Endothelial cell of umbilical vein (primary cell): ENCODE measurements at regions not wholly inside any gene's neighbourhood (a gene's known extent, or its start where the extent isn't known, plus 50 kb on each side); places are given as distances from the start of the nearest gene placed in this dataset.
A peak's percentile ranks its signal among the peaks of the same experiment; 100 is the strongest.

Experiments used
- BruUV-seq: library from RNA; stranded (reverse); fragments of 400-500 nt; replicated peaks from 2 replicates; lab custom pipeline; 2021; lab: Mats Ljungman, UMichigan
- CTCF ChIA-PET: fragments of 300-600, 350-600 bp; sonication (Branson Sonifier 250); formaldehyde crosslinking; loops from one replicate; lab custom pipeline; 2021; ENCODE audit warnings: antibody characterized with exemption, inconsistent platforms; lab: Charles Lee
- POLR2A ChIA-PET: fragments of 300-600, 350-600 bp; sonication (Branson Sonifier 250); formaldehyde crosslinking; loops from one replicate; lab custom pipeline; 2021; ENCODE audit warnings: antibody characterized with exemption, inconsistent platforms; lab: Charles Lee
- DNase-seq: peaks from one replicate; pipeline ENCODE4 v3.0.0-alpha.2; 2011; ENCODE audit warnings: low read depth, low spot score
- FAIRE-seq: peaks from 2 replicates; lab custom pipeline; 2011; peaks lifted over from hg19 to GRCh38; lab: Jason Lieb, UNC
- H2AFZ ChIP-seq: 2 replicates; pipeline ENCODE4 v1.6.0; 2012; ENCODE audit warnings: low read depth, low read length, control low read depth, inconsistent platforms
- H3K27ac ChIP-seq: 2 replicates; pipeline ENCODE4 v1.5.1; 2011; ENCODE audit warnings: low read depth, mild to moderate bottlenecking, control low read depth, low read length, moderate library complexity; ENCODE audit not compliant: insufficient read depth
- H3K27me3 ChIP-seq, 2 experiments: 2 replicates each; pipeline versions ENCODE4 v1.6.0 to v1.6.1; 2011; ENCODE audit warnings: low read length in 2 of 2, mixed read lengths in 1 of 2; ENCODE audit not compliant: control insufficient read depth in 2 of 2, insufficient read depth in 2 of 2
- H3K36me3 ChIP-seq, 2 experiments: 2 replicates in 1 of 2; 3 replicates in 1 of 2; pipeline ENCODE4 v1.5.1; 2011; ENCODE audit warnings: low read length in 2 of 2, mild to moderate bottlenecking in 1 of 2, moderate library complexity in 1 of 2; ENCODE audit not compliant: control insufficient read depth in 2 of 2, insufficient read depth in 2 of 2; ENCODE audit errors: extremely low read depth in 1 of 2
- H3K4me1 ChIP-seq: 3 replicates; pipeline ENCODE4 v1.5.1; 2011; ENCODE audit warnings: mild to moderate bottlenecking, low read length; ENCODE audit not compliant: control insufficient read depth, insufficient read depth; ENCODE audit errors: extremely low read depth
- H3K4me2 ChIP-seq: 2 replicates; pipeline ENCODE4 v1.6.1; 2011; ENCODE audit warnings: low read length, control low read depth, mixed read lengths; ENCODE audit not compliant: insufficient read depth
- H3K4me3 ChIP-seq, 3 experiments: fragments of 200-600 bp in 1 of 3; sonication (generic), shearing (Covaris generic) in 1 of 3; replicated peaks in 1 of 3; 2 replicates each; pipeline ENCODE4 v1.5.1; 2011 to 2016; ENCODE audit warnings: control low read depth in 3 of 3, low read length in 3 of 3, mild to moderate bottlenecking in 2 of 3, inconsistent platforms in 1 of 3, low read depth in 1 of 3, moderate library complexity in 1 of 3; ENCODE audit not compliant: insufficient read depth in 1 of 3
- H3K79me2 ChIP-seq: 2 replicates; pipeline ENCODE4 v1.6.0; 2012; ENCODE audit warnings: low read length, inconsistent platforms; ENCODE audit not compliant: control insufficient read depth, insufficient read depth
- H3K9ac ChIP-seq: replicated peaks from 2 replicates; pipeline ENCODE3; 2011; ENCODE audit warnings: low read length, control low read depth; ENCODE audit not compliant: insufficient read depth; ENCODE audit errors: extremely low read depth
- H3K9me1 ChIP-seq: replicated peaks from 3 replicates; pipeline ENCODE4 v1.6.0; 2011; ENCODE audit warnings: mild to moderate bottlenecking, low read length; ENCODE audit not compliant: control insufficient read depth, insufficient read depth; ENCODE audit errors: extremely low read depth
- H3K9me3 ChIP-seq: replicated peaks from 2 replicates; pipeline ENCODE4 v1.5.1; 2012; ENCODE audit warnings: low read length, inconsistent platforms; ENCODE audit not compliant: control insufficient read depth, insufficient read depth
- H4K20me1 ChIP-seq: replicated peaks from 2 replicates; pipeline ENCODE3; 2011; ENCODE audit warnings: mild to moderate bottlenecking, low read length; ENCODE audit not compliant: control insufficient read depth, insufficient read depth; ENCODE audit errors: extremely low read depth
- EZH2 ChIP-seq: IDR thresholded peaks from 2 replicates; pipeline ENCODE4 v1.6.1; 2012; ENCODE audit warnings: borderline replicate concordance, low read depth, mild to moderate bottlenecking, moderate library complexity, low read length, inconsistent platforms; ENCODE audit not compliant: severe bottlenecking
- FOS ChIP-seq: IDR thresholded peaks from 2 replicates; pipeline ENCODE4 v1.6.1; 2011; ENCODE audit warnings: mild to moderate bottlenecking, low read length, moderate library complexity, borderline replicate concordance; ENCODE audit not compliant: insufficient read depth
- GATA2 ChIP-seq: IDR thresholded peaks from 2 replicates; pipeline ENCODE4 v1.7.0; 2011; ENCODE audit warnings: low read depth, mild to moderate bottlenecking, moderate library complexity, mixed read lengths, low read length; ENCODE audit not compliant: insufficient read length, insufficient read depth
- JUN ChIP-seq: IDR thresholded peaks from 2 replicates; pipeline ENCODE4 v1.6.1; 2011; ENCODE audit warnings: borderline replicate concordance, low read depth; ENCODE audit not compliant: insufficient read length, insufficient read depth
- MAX ChIP-seq: IDR thresholded peaks from 2 replicates; pipeline ENCODE4 v1.6.1; 2011; ENCODE audit not compliant: insufficient read depth, insufficient read length
- MYC ChIP-seq: IDR thresholded peaks from one replicate; pipeline ENCODE4 v1.6.1; 2011; ENCODE audit warnings: mild to moderate bottlenecking, low read depth, low read length
- POLR2A ChIP-seq: IDR thresholded peaks from 2 replicates; pipeline ENCODE4 v1.6.1; 2012; ENCODE audit warnings: low read depth, mild to moderate bottlenecking, control low read depth, low read length
- POLR2AphosphoS5 ChIP-seq: IDR thresholded peaks from 2 replicates; pipeline ENCODE4 v1.6.1; 2012; ENCODE audit warnings: low read depth, mild to moderate bottlenecking, control low read depth, low read length, moderate library complexity; ENCODE audit not compliant: insufficient read depth
- dilution Hi-C: fragments of 300-500 bp; cut with MboI; formaldehyde crosslinking; loops from one replicate; pipeline ENCODE4 v1.15.0; 2019; ENCODE audit warnings: low sequenced_read_pairs; ENCODE audit not compliant: extremely low pct_ligation_motif_present
- intact Hi-C: fragments of 100-400 bp; cut with micrococcal nuclease; formaldehyde crosslinking; loops from one replicate; pipeline ENCODE4 v1.10.0; 2022
- TF ChIP-seq, protein P1 (sequence below), 2 donors: IDR thresholded peaks; 1 replicate in 1 of 2; 2 replicates in 1 of 2; pipeline ENCODE4 v1.5.1; 2011; ENCODE audit warnings: low read length in 2 of 2, mild to moderate bottlenecking in 2 of 2, moderate library complexity in 2 of 2, control low read depth in 1 of 2, inconsistent platforms in 1 of 2, low read depth in 1 of 2; ENCODE audit not compliant: insufficient read depth in 1 of 2; ENCODE audit errors: extremely low read depth in 1 of 2

GRCh38 chr2:163348857-163349380, 386.9 kb downstream of the FIGN start:
- intact Hi-C loops: loop anchor here (1.0 to 10.0 kb wide), 9 partner anchors 120 to 1188 kb away; partner anchors contain the start of gene FIGN
- FAIRE-seq: peak; percentile 87

More at GRCh38 chr2:163348857-163349380, 386.9 kb downstream of the FIGN start:
- dilution Hi-C loops: no loop called here
- BruUV-seq: no TSS peak
- no peaks in the 10 kb centered on the region for H3K9me1 ChIP-seq
- H2AFZ ChIP-seq: peak overlapping the region; percentile 86
- H3K9ac ChIP-seq: peak overlapping the region; percentile 86
- H3K9me3 ChIP-seq: no peaks in the 10 kb centered on the region
- peak overlapping the region in 1 of 3 experiments; percentile 36 for H3K4me3 ChIP-seq
- ChIA-PET CTCF (interaction anchor here (0.7 to 3.7 kb wide), 6 partner anchors 121 to 1189 kb away, joined by 3 to 22 read pairs (median 5); partner anchors contain the start of gene FIGN), POLR2A (interaction anchor here (0.6 to 1.3 kb wide), 3 partner anchors 64 to 387 kb away, joined by 3 to 5 read pairs (median 3); partner anchors contain the start of gene FIGN)
- H3K4me2 ChIP-seq: peak overlapping the region; percentile 80
- no peaks in the 10 kb centered on the region for H3K36me3 ChIP-seq
- H3K27me3 ChIP-seq: no peaks in the 10 kb centered on the region
- no peaks in the 10 kb centered on the region for H4K20me1 ChIP-seq
- H3K4me1 ChIP-seq: peaks cover 44% of the 10 kb centered on the region
- DNase-seq: peak; percentile 82
- TF ChIP-seq MYC: no peak
- peak; percentile 81 for TF ChIP-seq JUN
- TF ChIP-seq EZH2: no peak
- TF ChIP-seq POLR2A: no peak
- TF ChIP-seq FOS: peak; percentile 75
- TF ChIP-seq MAX: no peak
- TF ChIP-seq, protein P1, sequence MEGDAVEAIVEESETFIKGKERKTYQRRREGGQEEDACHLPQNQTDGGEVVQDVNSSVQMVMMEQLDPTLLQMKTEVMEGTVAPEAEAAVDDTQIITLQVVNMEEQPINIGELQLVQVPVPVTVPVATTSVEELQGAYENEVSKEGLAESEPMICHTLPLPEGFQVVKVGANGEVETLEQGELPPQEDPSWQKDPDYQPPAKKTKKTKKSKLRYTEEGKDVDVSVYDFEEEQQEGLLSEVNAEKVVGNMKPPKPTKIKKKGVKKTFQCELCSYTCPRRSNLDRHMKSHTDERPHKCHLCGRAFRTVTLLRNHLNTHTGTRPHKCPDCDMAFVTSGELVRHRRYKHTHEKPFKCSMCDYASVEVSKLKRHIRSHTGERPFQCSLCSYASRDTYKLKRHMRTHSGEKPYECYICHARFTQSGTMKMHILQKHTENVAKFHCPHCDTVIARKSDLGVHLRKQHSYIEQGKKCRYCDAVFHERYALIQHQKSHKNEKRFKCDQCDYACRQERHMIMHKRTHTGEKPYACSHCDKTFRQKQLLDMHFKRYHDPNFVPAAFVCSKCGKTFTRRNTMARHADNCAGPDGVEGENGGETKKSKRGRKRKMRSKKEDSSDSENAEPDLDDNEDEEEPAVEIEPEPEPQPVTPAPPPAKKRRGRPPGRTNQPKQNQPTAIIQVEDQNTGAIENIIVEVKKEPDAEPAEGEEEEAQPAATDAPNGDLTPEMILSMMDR (IDR thresholded peaks at IDR 0.05; ENCODE audit: extremely low read depth in 1 of 2, insufficient read depth in 1 of 2, low read depth in 1 of 2, low read length in 2 of 2): no peak
- peak; percentile 23 for TF ChIP-seq GATA2
- TF ChIP-seq POLR2AphosphoS5: peak; percentile 65
- no peaks in the 10 kb centered on the region for H3K79me2 ChIP-seq
- peak overlapping the region; percentile 98 for H3K27ac ChIP-seq
